ENCODE measurements at regions not wholly inside any gene's neighbourhood (a gene's known extent, or its start where the extent isn't known, plus 50 kb on each side); places are given as distances from the start of the nearest gene placed in this dataset.

GRCh38 chr14:73782623-73783022 is 68.4 kb upstream of the PNMA1 start:
- DNase-seq (ENCODE audit: low read depth): no peak
- 0 out of 2 replicates have a peak overlapping the region, but pooled peaks have one; percentile 88 for H3K4me3 ChIP-seq (ENCODE audit: low read depth, low read length)
- no peak for TF ChIP-seq CTCF (IDR thresholded peaks at IDR 0.05; ENCODE audit: insufficient read depth, low read depth, low read length, missing control alignments)

DNA sequence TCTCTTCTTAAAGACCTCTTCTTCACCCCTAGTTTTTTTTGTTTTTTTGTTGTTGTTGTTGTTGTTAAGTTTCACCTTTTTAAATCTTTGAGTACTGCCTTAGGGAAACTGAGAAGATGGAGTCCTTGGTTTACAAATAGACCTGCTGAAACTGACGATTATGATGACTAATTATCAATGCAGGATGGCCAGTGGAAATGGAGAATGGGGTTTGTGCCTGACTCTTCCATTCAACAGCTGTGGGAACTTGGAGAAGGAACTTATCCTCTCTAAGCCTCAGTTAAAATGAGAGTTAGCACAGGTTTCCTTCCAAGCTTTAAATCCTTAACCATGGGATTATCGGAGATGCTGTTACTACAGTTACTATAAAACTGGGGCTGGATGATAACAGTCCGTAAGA is 66.7 kb upstream of the PNMA1 start:
- H3K4me3 ChIP-seq (ENCODE audit: low read depth, low read length): no peak overlapping the region
- no peak for DNase-seq (ENCODE audit: low read depth)
- no peak for TF ChIP-seq CTCF (IDR thresholded peaks at IDR 0.05; ENCODE audit: insufficient read depth, low read depth, low read length, missing control alignments)

DNA sequence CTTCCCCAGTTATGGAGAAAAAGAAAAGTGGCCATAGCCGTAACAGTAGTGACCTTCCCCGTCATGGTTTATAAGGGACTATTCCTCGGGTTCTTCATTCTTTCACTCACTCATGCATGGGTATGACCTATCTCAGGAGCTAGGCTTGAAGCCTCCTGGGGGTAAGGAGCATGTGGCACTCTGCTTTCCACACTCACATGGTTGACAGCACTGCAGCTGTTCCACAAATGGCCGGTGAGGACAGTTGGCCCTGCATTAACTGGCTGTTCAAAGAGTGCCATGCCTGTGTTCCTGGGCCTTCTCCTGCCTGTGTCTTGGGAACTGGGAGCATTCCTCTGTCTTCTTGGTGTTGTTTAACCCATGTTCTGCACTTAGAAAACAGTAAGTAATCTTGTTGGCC is 66.2 kb upstream of the PNMA1 start:
- no peak overlapping the region for H3K4me3 ChIP-seq (ENCODE audit: low read depth, low read length)
- no peak for DNase-seq (ENCODE audit: low read depth)
- no peak for TF ChIP-seq CTCF (IDR thresholded peaks at IDR 0.05; ENCODE audit: insufficient read depth, low read depth, low read length, missing control alignments)

DNA sequence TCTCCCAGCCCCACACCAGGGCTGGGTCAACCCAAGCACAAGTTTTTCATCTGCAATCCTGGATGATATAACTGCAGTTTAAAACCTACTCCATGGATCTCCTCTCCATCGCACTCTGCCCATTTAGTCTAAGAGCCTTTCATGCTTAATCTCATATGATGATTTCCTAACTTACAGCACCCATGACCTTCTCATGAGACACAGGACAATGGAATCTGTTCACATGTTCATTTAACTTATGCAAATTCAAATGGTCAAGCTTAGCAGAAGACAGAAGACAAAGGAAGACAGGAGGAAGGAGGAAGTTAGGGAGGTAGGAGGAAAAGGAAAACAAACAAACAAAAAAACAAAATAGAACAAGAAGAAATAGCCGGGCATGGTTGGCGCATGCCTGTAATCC is 64.6 kb upstream of the PNMA1 start:
- no peak for TF ChIP-seq CTCF (IDR thresholded peaks at IDR 0.05; ENCODE audit: insufficient read depth, low read depth, low read length, missing control alignments)
- DNase-seq (ENCODE audit: low read depth): no peak

GRCh38 chr14:73777420-73777819 is 63.2 kb upstream of the PNMA1 start:
- peak; percentile 64 for DNase-seq (ENCODE audit: low read depth)
- H3K4me3 ChIP-seq (ENCODE audit: low read depth, low read length): no peak overlapping the region
- peak; percentile 29 for TF ChIP-seq CTCF (IDR thresholded peaks at IDR 0.05; ENCODE audit: insufficient read depth, low read depth, low read length, missing control alignments)

More for the DNA sequence above, 64.6 kb upstream of the PNMA1 start:
- no peak overlapping the region for H3K4me3 ChIP-seq (ENCODE audit: low read depth, low read length)

DNA sequence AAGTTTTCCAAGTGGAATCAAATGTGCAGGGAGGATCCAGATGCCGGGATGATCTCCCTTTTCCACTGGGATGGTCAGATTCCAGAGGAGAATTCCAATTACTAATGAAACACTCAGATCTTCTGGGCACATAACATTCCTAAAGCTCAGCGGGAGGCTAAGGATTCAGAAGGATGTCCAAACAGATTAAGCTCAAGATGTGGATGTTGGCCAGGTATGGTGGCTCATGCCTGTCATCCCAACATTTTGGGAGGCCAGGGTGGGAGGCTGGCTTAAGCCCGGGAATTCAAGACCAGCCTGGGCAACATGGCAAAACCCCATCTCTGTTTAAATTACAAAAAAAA is 62.0 kb upstream of the PNMA1 start:
- DNase-seq (ENCODE audit: low read depth): no peak
- TF ChIP-seq CTCF (IDR thresholded peaks at IDR 0.05; ENCODE audit: insufficient read depth, low read depth, low read length, missing control alignments): no peak

GRCh38 chr14:73775339-73776193 is 61.4 kb upstream of the PNMA1 start:
- H3K4me3 ChIP-seq (ENCODE audit: low read depth, low read length): no peak overlapping the region
- DNase-seq (ENCODE audit: low read depth): no peak
- TF ChIP-seq CTCF (IDR thresholded peaks at IDR 0.05; ENCODE audit: insufficient read depth, low read depth, low read length, missing control alignments): no peak

More for the DNA sequence above, 62.0 kb upstream of the PNMA1 start:
- no peak overlapping the region for H3K4me3 ChIP-seq (ENCODE audit: low read depth, low read length)

Data from GM12865 (cell line).